PFSK-1 (cell line): ENCODE measurements at regions not wholly inside any gene's neighbourhood (a gene's known extent, or its start where the extent isn't known, plus 50 kb on each side); places are given as distances from the start of the nearest gene placed in this dataset.
A peak's percentile ranks its signal among the peaks of the same experiment; 100 is the strongest.

Experiments used
- FOXP2 ChIP-seq: optimal IDR thresholded peaks from 2 replicates; pipeline ENCODE3; 2011; ENCODE audit warnings: borderline replicate concordance, control low read depth, inconsistent platforms; ENCODE audit not compliant: insufficient read depth; ENCODE audit errors: extremely low read length, extremely low read depth
- POLR2AphosphoS5 ChIP-seq: IDR thresholded peaks from 2 replicates; pipeline ENCODE4 v1.6.1; 2012; ENCODE audit warnings: low read depth, mild to moderate bottlenecking, control low read depth, low read length, moderate library complexity
- REST ChIP-seq, 2 experiments: IDR thresholded peaks; 2 replicates each; pipeline versions ENCODE4 v1.6.1 to v1.8.0; 2011 to 2012; ENCODE audit warnings: low read depth in 2 of 2, low read length in 2 of 2, control low read depth in 1 of 2, inconsistent platforms in 1 of 2, mild to moderate bottlenecking in 1 of 2, moderate library complexity in 1 of 2; ENCODE audit not compliant: insufficient read depth in 1 of 2
- SIN3A ChIP-seq: IDR thresholded peaks from 2 replicates; pipeline ENCODE4 v1.6.1; 2012; ENCODE audit warnings: mild to moderate bottlenecking, low read length, moderate library complexity, borderline replicate concordance; ENCODE audit not compliant: insufficient read depth
- TAF1 ChIP-seq: IDR thresholded peaks from 2 replicates; pipeline ENCODE4 v1.6.1; 2012; ENCODE audit warnings: low read length, control low read depth, borderline replicate concordance; ENCODE audit not compliant: insufficient read depth

GRCh38 chr11:92670308-92670890 lies 299.1 kb upstream of the MTNR1B start:
- TF ChIP-seq SIN3A (no peak), TAF1 (no peak), POLR2AphosphoS5 (peak; percentile 35; the same call in 1 of the 2 replicates), REST (IDR thresholded peaks at IDR 0.05; ENCODE audit: insufficient read depth in 1 of 2, low read depth in 2 of 2, low read length in 2 of 2) (peak in 1 of 2 experiments; percentile 28; a peak in 1 of 4 replicates), FOXP2 (no peak)
